Heart left ventricle (tissue), 13 donors: ENCODE measurements at regions not wholly inside any gene's neighbourhood (a gene's known extent, or its start where the extent isn't known, plus 50 kb on each side); places are given as distances from the start of the nearest gene placed in this dataset.

ENCODE experiments used
- POLR2A ChIP-seq, 2 donors: fragments of 450-650 bp; IDR thresholded peaks; one replicate each; pipeline ENCODE4 v1.6.1; 2017; ENCODE audit warnings: antibody characterized with exemption in 2 of 2, mild to moderate bottlenecking in 2 of 2, moderate library complexity in 2 of 2
- TF ChIP-seq, protein P1 (sequence below), 12 donors: fragments of 200-600 bp; sonication (generic) in 4 of 12; IDR thresholded peaks; one replicate each; pipeline versions ENCODE4 v1.5.0 to v1.8.0; 2018 to 2022; ENCODE audit warnings: antibody characterized with exemption in 12 of 12, mild to moderate bottlenecking in 5 of 12
- donor health status: ischemic (EF 13 %, LVEDD 7.1; RV severe dilation, severe dysfunction).
- donor health status: DM: no; HTN: yes; CAD: no.
- donor health status: DM: no; HTN: no; CAD: no.
- donor health status: ischemic (EF 25% LVEDD 6.9; RV normal size, moderate dysfunction).
- donor health status: ischemic (EF 25% LVEDD 5.7; RV mildly dilated, moderate dysfunction).
- donor health status: ischemic (EF 35%, LVEDD 5.7; RV mildly dilated, moderate dysfunction).
- donor health status: nonischemic (EF 11% LVEDD 7.7; RV severe dilation, severe dysfunction).
- donor health status: DM: yes; HTN: yes; CAD: no.
- donor health status: PGD.
- donor health status: ischemic (EF 29% LVEDD 5.4; RV normal size, mild dysfunction).
- donor health status: nonischemic (EF 23%, LVEDD 6.1; RV moderate dilation, normal function).

DNA sequence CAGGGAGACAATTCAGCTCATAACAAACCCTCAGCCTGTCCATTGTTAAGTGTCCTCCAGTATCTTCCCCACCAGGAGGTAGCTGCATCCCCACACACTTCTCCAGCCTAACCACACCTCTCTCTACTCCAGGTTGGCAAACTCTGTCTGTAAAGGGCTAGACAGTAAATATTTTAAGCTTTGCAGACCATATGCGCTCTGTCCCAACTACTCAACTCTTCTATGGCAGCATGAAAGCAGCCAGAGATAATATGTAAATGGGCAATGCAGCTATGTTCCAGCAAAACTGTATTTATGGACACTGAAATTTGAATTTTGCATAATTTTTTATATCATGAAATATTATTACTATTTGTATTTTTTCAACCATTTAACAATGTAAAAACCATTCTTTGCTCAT, 230.4 kb upstream of the STT3B start:
- TF ChIP-seq, protein P1, sequence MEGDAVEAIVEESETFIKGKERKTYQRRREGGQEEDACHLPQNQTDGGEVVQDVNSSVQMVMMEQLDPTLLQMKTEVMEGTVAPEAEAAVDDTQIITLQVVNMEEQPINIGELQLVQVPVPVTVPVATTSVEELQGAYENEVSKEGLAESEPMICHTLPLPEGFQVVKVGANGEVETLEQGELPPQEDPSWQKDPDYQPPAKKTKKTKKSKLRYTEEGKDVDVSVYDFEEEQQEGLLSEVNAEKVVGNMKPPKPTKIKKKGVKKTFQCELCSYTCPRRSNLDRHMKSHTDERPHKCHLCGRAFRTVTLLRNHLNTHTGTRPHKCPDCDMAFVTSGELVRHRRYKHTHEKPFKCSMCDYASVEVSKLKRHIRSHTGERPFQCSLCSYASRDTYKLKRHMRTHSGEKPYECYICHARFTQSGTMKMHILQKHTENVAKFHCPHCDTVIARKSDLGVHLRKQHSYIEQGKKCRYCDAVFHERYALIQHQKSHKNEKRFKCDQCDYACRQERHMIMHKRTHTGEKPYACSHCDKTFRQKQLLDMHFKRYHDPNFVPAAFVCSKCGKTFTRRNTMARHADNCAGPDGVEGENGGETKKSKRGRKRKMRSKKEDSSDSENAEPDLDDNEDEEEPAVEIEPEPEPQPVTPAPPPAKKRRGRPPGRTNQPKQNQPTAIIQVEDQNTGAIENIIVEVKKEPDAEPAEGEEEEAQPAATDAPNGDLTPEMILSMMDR (IDR thresholded peaks at IDR 0.05) = no peak
- TF ChIP-seq POLR2A (IDR thresholded peaks at IDR 0.05) = no peak
